Activated T-cell treated with anti-CD3 and anti-CD28 coated beads, Interleukin-2, amount 50 U/mL, for 72 hours (primary cell): ENCODE measurements at regions not wholly inside any gene's neighbourhood (a gene's known extent, or its start where the extent isn't known, plus 50 kb on each side); places are given as distances from the start of the nearest gene placed in this dataset.

Experiments used
- ATAC-seq, 2 donors: fragments of 150-1000 bp; cut with Tn5 transposase; replicated peaks in 1 of 2; 2 replicates each; pipeline ENCODE4 v1.10.0; 2021; ENCODE audit warnings: moderate library complexity in 2 of 2, mild to moderate bottlenecking in 1 of 2
- DNase-seq, 2 donors: peaks; one replicate each; pipeline ENCODE4 v3.0.0; 2021 to 2022; ENCODE audit warnings: mixed read lengths in 1 of 2
- H3K27ac Mint-ChIP-seq: one replicate; pipeline ENCODE4 v1.8.0; 2022; ENCODE audit warnings: mild to moderate bottlenecking, moderate library complexity, mixed read lengths
- H3K27me3 Mint-ChIP-seq: one replicate; pipeline ENCODE4 v1.8.0; 2022; ENCODE audit warnings: low read depth, mixed read lengths
- H3K36me3 Mint-ChIP-seq, 2 donors: one replicate each; pipeline ENCODE4 v1.8.0; 2022; ENCODE audit warnings: mixed read lengths in 2 of 2, mild to moderate bottlenecking in 1 of 2; ENCODE audit not compliant: insufficient read depth in 2 of 2
- H3K4me1 Mint-ChIP-seq: one replicate; pipeline ENCODE4 v1.8.0; 2022; ENCODE audit warnings: low read depth, mixed read lengths
- H3K4me3 Mint-ChIP-seq, 2 donors: one replicate each; pipeline ENCODE4 v1.8.0; 2022; ENCODE audit warnings: mild to moderate bottlenecking in 2 of 2, mixed read lengths in 2 of 2, moderate library complexity in 2 of 2
- H3K9me3 Mint-ChIP-seq, 2 donors: one replicate each; pipeline ENCODE4 v1.8.0; 2022; ENCODE audit warnings: mixed read lengths in 2 of 2

GRCh38 chr4:36841583-36842326 lies 402.8 kb upstream of the NWD2 start:
- no peaks in the 10 kb centered on the region for H3K36me3 Mint-ChIP-seq
- H3K27ac Mint-ChIP-seq = no peak overlapping the region
- ATAC-seq = peak; percentile 47 to 51
- no peak overlapping the region for H3K4me3 Mint-ChIP-seq
- peaks cover 0 to 4% of the 10 kb centered on the region in 2 donors for H3K9me3 Mint-ChIP-seq
- no peaks in the 10 kb centered on the region for H3K27me3 Mint-ChIP-seq
- DNase-seq = no peak
- H3K4me1 Mint-ChIP-seq = no peaks in the 10 kb centered on the region

- no peak overlapping the region for H3K27ac Mint-ChIP-seq
- DNase-seq = no peak
- peaks cover 0 to 4% of the 10 kb centered on the region in 2 donors for H3K9me3 Mint-ChIP-seq
- no peaks in the 10 kb centered on the region for H3K27me3 Mint-ChIP-seq
- no peaks in the 10 kb centered on the region for H3K36me3 Mint-ChIP-seq
- no peak for ATAC-seq
- no peak overlapping the region for H3K4me3 Mint-ChIP-seq
- no peaks in the 10 kb centered on the region for H3K4me1 Mint-ChIP-seq
These were observed 400.1 kb upstream of the NWD2 start for GRCh38 chr4:36844448-36844847.

GRCh38 chr4:36852856-36853255 lies 391.7 kb upstream of the NWD2 start:
- Mint-ChIP-seq H3K27me3 (no peaks in the 10 kb centered on the region), H3K36me3 (no peaks in the 10 kb centered on the region), H3K4me1 (no peaks in the 10 kb centered on the region), H3K9me3 (peaks cover 4 to 7% of the 10 kb centered on the region in 2 donors), H3K27ac (no peak overlapping the region), H3K4me3 (no peak overlapping the region)
- DNase-seq = no peak
- ATAC-seq = no peak

GRCh38 chr4:36854554-36854953 lies 390.0 kb upstream of the NWD2 start:
- Mint-ChIP-seq H3K36me3 (peaks cover 0 to 2% of the 10 kb centered on the region in 2 donors), H3K27ac (no peak overlapping the region), H3K4me3 (no peak overlapping the region), H3K27me3 (no peaks in the 10 kb centered on the region), H3K9me3 (peaks cover 7 to 10% of the 10 kb centered on the region in 2 donors), H3K4me1 (no peaks in the 10 kb centered on the region)
- DNase-seq = no peak
- no peak for ATAC-seq

GRCh38 chr4:36863601-36864000 lies 380.9 kb upstream of the NWD2 start:
- DNase-seq = no peak
- peaks cover 0 to 2% of the 10 kb centered on the region in 2 donors for H3K36me3 Mint-ChIP-seq
- no peak overlapping the region for H3K27ac Mint-ChIP-seq
- no peaks in the 10 kb centered on the region for H3K27me3 Mint-ChIP-seq
- H3K9me3 Mint-ChIP-seq = peaks cover 2 to 6% of the 10 kb centered on the region in 2 donors
- no peak overlapping the region for H3K4me3 Mint-ChIP-seq
- no peak for ATAC-seq
- no peaks in the 10 kb centered on the region for H3K4me1 Mint-ChIP-seq

GRCh38 chr4:36870121-36870520 lies 374.4 kb upstream of the NWD2 start:
- no peak for DNase-seq
- Mint-ChIP-seq H3K4me3 (no peak overlapping the region), H3K36me3 (no peaks in the 10 kb centered on the region), H3K27ac (no peak overlapping the region), H3K4me1 (no peaks in the 10 kb centered on the region), H3K9me3 (peaks cover 0 to 3% of the 10 kb centered on the region in 2 donors), H3K27me3 (peaks cover 6% of the 10 kb centered on the region)
- no peak for ATAC-seq

GRCh38 chr4:36872679-36873078 lies 371.9 kb upstream of the NWD2 start:
- H3K9me3 Mint-ChIP-seq = peaks cover 0 to 3% of the 10 kb centered on the region in 2 donors
- ATAC-seq = no peak

GRCh38 chr4:36884151-36884550 lies 360.4 kb upstream of the NWD2 start:
- H3K9me3 Mint-ChIP-seq = peaks cover 2% of the 10 kb centered on the region in 2 donors
- no peaks in the 10 kb centered on the region for H3K36me3 Mint-ChIP-seq
- DNase-seq (no peak), ATAC-seq (no peak)
- no peak overlapping the region for H3K27ac Mint-ChIP-seq
- H3K27me3 Mint-ChIP-seq = no peaks in the 10 kb centered on the region
- no peaks in the 10 kb centered on the region for H3K4me1 Mint-ChIP-seq
- H3K4me3 Mint-ChIP-seq = no peak overlapping the region

More at GRCh38 chr4:36872679-36873078, 371.9 kb upstream of the NWD2 start:
- Mint-ChIP-seq H3K27me3 (peaks cover 6% of the 10 kb centered on the region), H3K4me3 (no peak overlapping the region), H3K4me1 (no peaks in the 10 kb centered on the region), H3K36me3 (no peaks in the 10 kb centered on the region), H3K27ac (no peak overlapping the region)
- no peak for DNase-seq

GRCh38 chr4:36891971-36892370 lies 352.6 kb upstream of the NWD2 start:
- no peak for DNase-seq
- no peaks in the 10 kb centered on the region for H3K36me3 Mint-ChIP-seq
- no peak overlapping the region for H3K4me3 Mint-ChIP-seq
- H3K9me3 Mint-ChIP-seq = peaks cover 2 to 8% of the 10 kb centered on the region in 2 donors
- no peak for ATAC-seq
- no peaks in the 10 kb centered on the region for H3K27me3 Mint-ChIP-seq
- no peaks in the 10 kb centered on the region for H3K4me1 Mint-ChIP-seq
- no peak overlapping the region for H3K27ac Mint-ChIP-seq

GRCh38 chr4:36900446-36900987 lies 344.0 kb upstream of the NWD2 start:
- H3K27me3 Mint-ChIP-seq = no peaks in the 10 kb centered on the region
- peaks cover 0 to 5% of the 10 kb centered on the region in 2 donors for H3K9me3 Mint-ChIP-seq
- H3K4me1 Mint-ChIP-seq = no peaks in the 10 kb centered on the region
- H3K27ac Mint-ChIP-seq = no peak overlapping the region
- H3K36me3 Mint-ChIP-seq = no peaks in the 10 kb centered on the region
- H3K4me3 Mint-ChIP-seq = no peak overlapping the region
- ATAC-seq (no peak), DNase-seq (no peak)

GRCh38 chr4:36904823-36905222 lies 339.7 kb upstream of the NWD2 start:
- Mint-ChIP-seq H3K4me1 (no peaks in the 10 kb centered on the region), H3K36me3 (no peaks in the 10 kb centered on the region), H3K27ac (no peak overlapping the region), H3K9me3 (peaks cover 0 to 2% of the 10 kb centered on the region in 2 donors), H3K4me3 (no peak overlapping the region), H3K27me3 (no peaks in the 10 kb centered on the region)
- ATAC-seq (no peak), DNase-seq (no peak)

GRCh38 chr4:36914106-36914505 lies 330.4 kb upstream of the NWD2 start:
- DNase-seq (no peak), ATAC-seq (no peak)
- Mint-ChIP-seq H3K4me3 (no peak overlapping the region), H3K27me3 (no peaks in the 10 kb centered on the region), H3K27ac (no peak overlapping the region), H3K36me3 (no peaks in the 10 kb centered on the region), H3K4me1 (no peaks in the 10 kb centered on the region), H3K9me3 (no peaks in the 10 kb centered on the region)

- no peaks in the 10 kb centered on the region for H3K9me3 Mint-ChIP-seq
- no peaks in the 10 kb centered on the region for H3K27me3 Mint-ChIP-seq
- no peak overlapping the region for H3K27ac Mint-ChIP-seq
- H3K4me1 Mint-ChIP-seq = no peaks in the 10 kb centered on the region
- H3K4me3 Mint-ChIP-seq = no peak overlapping the region
- no peak for ATAC-seq
- no peaks in the 10 kb centered on the region for H3K36me3 Mint-ChIP-seq
- DNase-seq = no peak
These were observed 328.8 kb upstream of the NWD2 start for GRCh38 chr4:36915717-36916116.

GRCh38 chr4:36917413-36917812 lies 327.1 kb upstream of the NWD2 start:
- no peaks in the 10 kb centered on the region for H3K36me3 Mint-ChIP-seq
- H3K27ac Mint-ChIP-seq = no peak overlapping the region
- H3K27me3 Mint-ChIP-seq = no peaks in the 10 kb centered on the region
- H3K9me3 Mint-ChIP-seq = no peaks in the 10 kb centered on the region
- no peak for DNase-seq
- H3K4me1 Mint-ChIP-seq = no peaks in the 10 kb centered on the region
- no peak overlapping the region for H3K4me3 Mint-ChIP-seq
- no peak for ATAC-seq
